H9 (cell line): ENCODE measurements at regions not wholly inside any gene's neighbourhood (a gene's known extent, or its start where the extent isn't known, plus 50 kb on each side); places are given as distances from the start of the nearest gene placed in this dataset.

Experiments
- DNase-seq: peaks from one replicate; pipeline ENCODE4 v3.0.0-alpha.2; 2017
- H2AFZ ChIP-seq: one replicate; pipeline ENCODE4 v1.6.1; 2013; ENCODE audit warnings: mild to moderate bottlenecking, low read length, control low read depth, moderate library complexity
- H2AK5ac ChIP-seq: 2 replicates; pipeline ENCODE4 v1.6.1; 2013; ENCODE audit warnings: low read length, control low read depth, mixed read lengths; ENCODE audit not compliant: insufficient read length
- H2BK120ac ChIP-seq: one replicate; pipeline ENCODE4 v1.6.1; 2013; ENCODE audit warnings: low read depth, mild to moderate bottlenecking, low read length, control low read depth, inconsistent platforms; ENCODE audit not compliant: poor library complexity, severe bottlenecking
- H2BK12ac ChIP-seq: 2 replicates; pipeline ENCODE4 v1.6.1; 2013; ENCODE audit warnings: low read length, control low read depth, mixed read lengths, low read depth; ENCODE audit not compliant: insufficient read length
- H2BK15ac ChIP-seq: 2 replicates; pipeline ENCODE4 v1.6.1; 2013; ENCODE audit warnings: low read depth, low read length, control low read depth
- H2BK20ac ChIP-seq: one replicate; pipeline ENCODE4 v1.6.1; 2013; ENCODE audit warnings: low read depth, mild to moderate bottlenecking, low read length, control low read depth, inconsistent platforms; ENCODE audit not compliant: poor library complexity, severe bottlenecking
- H2BK5ac ChIP-seq: 2 replicates; pipeline ENCODE4 v1.6.1; 2013; ENCODE audit warnings: low read length, control low read depth, mixed read lengths; ENCODE audit not compliant: insufficient read length
- H3K14ac ChIP-seq: 2 replicates; pipeline ENCODE4 v1.6.1; 2013; ENCODE audit warnings: low read length, control low read depth; ENCODE audit not compliant: insufficient read depth
- H3K18ac ChIP-seq: 2 replicates; pipeline ENCODE4 v1.6.1; 2013; ENCODE audit warnings: low read depth, mild to moderate bottlenecking, mixed read lengths, low read length, control low read depth; ENCODE audit not compliant: insufficient read length
- H3K23ac ChIP-seq: 2 replicates; pipeline ENCODE4 v1.6.1; 2013; ENCODE audit warnings: low read length, control low read depth, mixed read lengths, low read depth; ENCODE audit not compliant: insufficient read length
- H3K23me2 ChIP-seq: 2 replicates; pipeline ENCODE4 v1.6.1; 2013; ENCODE audit warnings: low read depth, mild to moderate bottlenecking, mixed read lengths, low read length, control low read depth; ENCODE audit not compliant: insufficient read length, poor library complexity, severe bottlenecking
- H3K27ac ChIP-seq: 2 replicates; pipeline ENCODE4 v1.5.1; 2013; ENCODE audit warnings: low read length, control low read depth, mixed read lengths, low read depth; ENCODE audit not compliant: insufficient read length
- H3K27me3 ChIP-seq: 2 replicates; pipeline ENCODE4 v1.6.1; 2013; ENCODE audit warnings: low read length, control low read depth, inconsistent platforms; ENCODE audit not compliant: insufficient read depth
- H3K4ac ChIP-seq: 2 replicates; pipeline ENCODE4 v1.6.1; 2013; ENCODE audit warnings: low read depth, mild to moderate bottlenecking, control low read depth, inconsistent platforms, low read length, moderate library complexity
- H3K4me1 ChIP-seq: 2 replicates; pipeline ENCODE4 v1.6.1; 2013; ENCODE audit warnings: low read length, control low read depth, inconsistent platforms; ENCODE audit not compliant: insufficient read depth
- H3K4me2 ChIP-seq: 2 replicates; pipeline ENCODE4 v1.6.1; 2013; ENCODE audit warnings: low read length, control low read depth, mixed read lengths; ENCODE audit not compliant: insufficient read length, insufficient read depth
- H3K56ac ChIP-seq: 2 replicates; pipeline ENCODE4 v1.6.1; 2013; ENCODE audit warnings: low read depth, mild to moderate bottlenecking, mixed read lengths, low read length, control low read depth; ENCODE audit not compliant: insufficient read length
- H3K79me1 ChIP-seq: 2 replicates; pipeline ENCODE4 v1.6.1; 2013; ENCODE audit warnings: low read depth, mild to moderate bottlenecking, moderate library complexity, low read length, control low read depth, inconsistent platforms; ENCODE audit not compliant: insufficient read depth, poor library complexity, severe bottlenecking
- H3K79me2 ChIP-seq: 2 replicates; pipeline ENCODE4 v1.6.1; 2013; ENCODE audit warnings: low read length, control low read depth, inconsistent platforms; ENCODE audit not compliant: insufficient read depth
- H3K9ac ChIP-seq: 2 replicates; pipeline ENCODE4 v1.6.1; 2013; ENCODE audit warnings: low read length, control low read depth, mixed read lengths; ENCODE audit not compliant: insufficient read length; ENCODE audit errors: extremely low read depth
- H3K9me3 ChIP-seq: one replicate; pipeline ENCODE4 v1.6.1; 2013; ENCODE audit warnings: low read depth, low read length, inconsistent platforms; ENCODE audit not compliant: control insufficient read depth
- H3T11ph ChIP-seq: one replicate; pipeline ENCODE4 v1.6.1; 2013; ENCODE audit warnings: mild to moderate bottlenecking, low read length, control low read depth, inconsistent platforms
- H4K20me1 ChIP-seq: one replicate; pipeline ENCODE4 v1.6.1; 2013; ENCODE audit not compliant: control insufficient read depth, insufficient read length, insufficient read depth
- H4K5ac ChIP-seq: 2 replicates; pipeline ENCODE4 v1.6.1; 2013; ENCODE audit warnings: low read depth, mild to moderate bottlenecking, mixed read lengths, low read length, control low read depth; ENCODE audit not compliant: insufficient read length
- H4K8ac ChIP-seq: replicated peaks from 2 replicates; pipeline ENCODE4 v1.6.1; 2013; ENCODE audit warnings: low read length, control low read depth, mixed read lengths, low read depth; ENCODE audit not compliant: insufficient read length
- H4K91ac ChIP-seq: 2 replicates; pipeline ENCODE4 v1.6.1; 2013; ENCODE audit warnings: low read depth, mild to moderate bottlenecking, moderate library complexity, mixed read lengths, low read length, control low read depth; ENCODE audit not compliant: insufficient read length
- H3K27ac Mint-ChIP-seq, 3 experiments: 2 replicates in 2 of 3; 3 replicates in 1 of 3; pipeline ENCODE4 v1.8.0; 2020 to 2021; ENCODE audit warnings: mixed read lengths in 3 of 3, mild to moderate bottlenecking in 1 of 3, moderate library complexity in 1 of 3
- H3K27me3 Mint-ChIP-seq: 2 replicates; pipeline ENCODE4 v1.8.0; 2021; ENCODE audit warnings: low read depth, mild to moderate bottlenecking, moderate library complexity, mixed read lengths
- H3K36me3 Mint-ChIP-seq, 3 experiments: 2 replicates in 2 of 3; 3 replicates in 1 of 3; pipeline ENCODE4 v1.8.0; 2020 to 2021; ENCODE audit warnings: low read depth in 3 of 3, mixed read lengths in 3 of 3; ENCODE audit not compliant: insufficient read depth in 1 of 3
- H3K4me1 Mint-ChIP-seq, 2 experiments: 2 replicates each; pipeline ENCODE4 v1.8.0; 2020; ENCODE audit warnings: mixed read lengths in 2 of 2
- H3K4me3 Mint-ChIP-seq, 2 experiments: 2 replicates in 1 of 2; 3 replicates in 1 of 2; pipeline ENCODE4 v1.8.0; 2020 to 2021; ENCODE audit warnings: mild to moderate bottlenecking in 2 of 2, mixed read lengths in 2 of 2, moderate library complexity in 1 of 2
- H3K9me3 Mint-ChIP-seq, 2 experiments: 2 replicates in 1 of 2; 3 replicates in 1 of 2; pipeline ENCODE4 v1.8.0; 2020; ENCODE audit warnings: mild to moderate bottlenecking in 2 of 2, mixed read lengths in 2 of 2, moderate library complexity in 1 of 2
- WGBS: extraction: QIAGEN DNeasy Blood & Tissue Kit; methylation state at CpG from one replicate; pipeline ENCODE4 v1.1.7; 2013; ENCODE audit warnings: missing lambda C conversion rate, low lambda C conversion rate, mixed read lengths; ENCODE audit not compliant: insufficient read length; ENCODE audit errors: extremely low coverage; 5-methylcytosine and 5-hydroxymethylcytosine counted together
- TF ChIP-seq, protein P1 (sequence below): fragments of 200-600 bp; sonication (generic); conservative IDR thresholded peaks from 3 replicates; pipeline ENCODE4 v1.8.0; 2021; ENCODE audit warnings: antibody characterized with exemption, mild to moderate bottlenecking

DNA sequence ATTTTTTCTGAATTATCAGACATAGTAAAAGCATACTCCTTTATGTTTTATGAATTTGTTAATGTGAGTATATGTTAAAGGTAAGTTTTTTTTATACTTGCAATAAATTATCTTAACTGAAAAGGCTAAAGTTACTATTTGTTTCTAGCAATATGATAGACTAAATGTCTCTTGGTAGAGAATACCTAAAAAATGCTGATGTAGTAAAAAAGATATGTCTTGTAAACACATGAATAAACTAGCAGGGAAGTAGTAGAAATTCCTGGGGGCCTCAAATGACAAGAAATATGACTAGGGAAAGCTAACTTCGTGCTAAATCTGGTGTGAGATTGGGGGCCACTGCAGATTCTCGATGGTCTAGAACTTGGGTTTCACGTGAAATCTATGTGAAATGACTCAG lies 188.1 kb upstream of the CACNA1E start:
- Histone ChIP-seq H3T11ph (no peak overlapping the region), H3K18ac (no peak overlapping the region), H3K79me2 (no peaks in the 10 kb centered on the region), H3K9me3 (no peaks in the 10 kb centered on the region), H3K9ac (no peak overlapping the region), H2BK12ac (no peak overlapping the region), H2BK120ac (no peak overlapping the region), H3K23me2 (no peaks in the 10 kb centered on the region), H2BK20ac (no peak overlapping the region), H3K27ac (no peak overlapping the region), H2AFZ (no peak overlapping the region), H4K8ac (no peak overlapping the region), H2BK15ac (no peak overlapping the region), H3K27me3 (no peaks in the 10 kb centered on the region), H3K4me1 (no peaks in the 10 kb centered on the region), H3K14ac (no peak overlapping the region), H3K56ac (no peak overlapping the region), H3K79me1 (no peaks in the 10 kb centered on the region), H3K4ac (no peak overlapping the region), H4K5ac (no peak overlapping the region), H4K91ac (no peak overlapping the region), H2AK5ac (no peak overlapping the region), H3K4me2 (no peak overlapping the region), H3K23ac (no peak overlapping the region), H2BK5ac (no peak overlapping the region), H4K20me1 (no peaks in the 10 kb centered on the region)
- no peaks in the 10 kb centered on the region for H3K9me3 Mint-ChIP-seq
- no peak for DNase-seq
- H3K4me3 Mint-ChIP-seq = no peak overlapping the region
- H3K4me1 Mint-ChIP-seq = 0 out of 4 replicates have a peak, but pooled peaks cover 0 to 2% of the 10 kb centered on the region in 2 experiments
- peaks cover 17% of the 10 kb centered on the region for H3K27me3 Mint-ChIP-seq
- no peak overlapping the region for H3K27ac Mint-ChIP-seq
- WGBS = no CpG with 5 or more reads among the region's 3 CpGs
- no peaks in the 10 kb centered on the region for H3K36me3 Mint-ChIP-seq
- TF ChIP-seq, protein P1, sequence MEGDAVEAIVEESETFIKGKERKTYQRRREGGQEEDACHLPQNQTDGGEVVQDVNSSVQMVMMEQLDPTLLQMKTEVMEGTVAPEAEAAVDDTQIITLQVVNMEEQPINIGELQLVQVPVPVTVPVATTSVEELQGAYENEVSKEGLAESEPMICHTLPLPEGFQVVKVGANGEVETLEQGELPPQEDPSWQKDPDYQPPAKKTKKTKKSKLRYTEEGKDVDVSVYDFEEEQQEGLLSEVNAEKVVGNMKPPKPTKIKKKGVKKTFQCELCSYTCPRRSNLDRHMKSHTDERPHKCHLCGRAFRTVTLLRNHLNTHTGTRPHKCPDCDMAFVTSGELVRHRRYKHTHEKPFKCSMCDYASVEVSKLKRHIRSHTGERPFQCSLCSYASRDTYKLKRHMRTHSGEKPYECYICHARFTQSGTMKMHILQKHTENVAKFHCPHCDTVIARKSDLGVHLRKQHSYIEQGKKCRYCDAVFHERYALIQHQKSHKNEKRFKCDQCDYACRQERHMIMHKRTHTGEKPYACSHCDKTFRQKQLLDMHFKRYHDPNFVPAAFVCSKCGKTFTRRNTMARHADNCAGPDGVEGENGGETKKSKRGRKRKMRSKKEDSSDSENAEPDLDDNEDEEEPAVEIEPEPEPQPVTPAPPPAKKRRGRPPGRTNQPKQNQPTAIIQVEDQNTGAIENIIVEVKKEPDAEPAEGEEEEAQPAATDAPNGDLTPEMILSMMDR = no peak
